Vagina (tissue), 2 donors: ENCODE measurements at regions not wholly inside any gene's neighbourhood (a gene's known extent, or its start where the extent isn't known, plus 50 kb on each side); places are given as distances from the start of the nearest gene placed in this dataset.

Experiments used
- DNase-seq, 2 donors: peaks; one replicate each; pipeline ENCODE4 v3.0.0-alpha.2; 2017; ENCODE audit errors: extremely low spot score in 2 of 2
- H3K27ac ChIP-seq: fragments of 200-600 bp; sonication (generic); one replicate; pipeline ENCODE4 v1.5.1; 2019
- H3K27me3 ChIP-seq: fragments of 200-600 bp; sonication (generic); one replicate; pipeline ENCODE4 v1.5.1; 2019
- H3K36me3 ChIP-seq, 2 donors: fragments of 200-600 bp; sonication (generic); one replicate each; pipeline ENCODE4 v1.5.1; 2017 to 2019
- H3K4me1 ChIP-seq: fragments of 200-600 bp; sonication (generic); one replicate; pipeline ENCODE4 v1.5.1; 2019
- H3K4me3 ChIP-seq, 2 donors: fragments of 200-600 bp; sonication (generic); 1 replicate in 1 of 2; 2 replicates in 1 of 2; pipeline ENCODE4 v1.5.1; 2016 to 2019
- H3K9me3 ChIP-seq: fragments of 200-600 bp; sonication (generic); one replicate; pipeline ENCODE4 v1.5.1; 2019
- POLR2A ChIP-seq, 2 donors: fragments of 450-650 bp; IDR thresholded peaks; one replicate each; pipeline ENCODE4 v1.6.1; 2017; ENCODE audit warnings: antibody characterized with exemption in 2 of 2, mild to moderate bottlenecking in 2 of 2, moderate library complexity in 2 of 2
- POLR2AphosphoS5 ChIP-seq, 2 donors: sonication (generic); formaldehyde crosslinking; IDR thresholded peaks; one replicate each; pipeline ENCODE4 v1.9.0; 2017; ENCODE audit warnings: antibody characterized with exemption in 2 of 2, mild to moderate bottlenecking in 2 of 2, low read depth in 1 of 2; ENCODE audit not compliant: insufficient read depth in 1 of 2
- intact Hi-C: fragments of 100-400 bp; cut with DNase I; formaldehyde crosslinking; loops from one replicate; pipeline ENCODE4 v1.15.1; 2023
- TF ChIP-seq, protein P1 (sequence below), 3 experiments: fragments of 450-650 bp in 2 of 3; fragments of 200-600 bp in 1 of 3; sonication (generic) in 1 of 3; IDR thresholded peaks; one replicate each; pipeline ENCODE4 v1.5.1; 2017 to 2019; ENCODE audit warnings: antibody characterized with exemption in 3 of 3, mild to moderate bottlenecking in 2 of 3, moderate library complexity in 2 of 3

DNA sequence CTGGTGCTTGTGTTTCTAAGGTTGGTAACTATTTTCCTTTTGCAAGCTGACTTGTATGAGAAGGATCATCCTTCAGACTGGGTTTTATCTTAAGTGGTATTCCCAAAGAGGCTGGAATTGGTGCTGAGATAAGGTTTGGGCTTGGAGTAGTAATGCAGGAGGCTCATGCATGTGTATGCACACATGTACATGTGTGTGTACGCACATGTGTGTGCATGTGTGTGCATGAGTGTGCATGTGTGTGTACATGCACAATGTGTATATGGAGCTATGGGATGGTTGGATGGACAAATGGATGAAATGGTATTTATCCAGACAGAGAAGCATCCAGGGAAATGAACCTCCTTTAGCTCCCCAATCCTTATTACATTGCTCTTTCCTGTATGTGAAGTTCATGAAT, 142.6 kb downstream of the CARTPT start:
- Histone ChIP-seq H3K9me3 (no peaks in the 10 kb centered on the region), H3K4me1 (peaks cover 6% of the 10 kb centered on the region), H3K27ac (no peak overlapping the region), H3K27me3 (no peaks in the 10 kb centered on the region), H3K36me3 (no peaks in the 10 kb centered on the region), H3K4me3 (no peak overlapping the region)
- TF ChIP-seq POLR2A (IDR thresholded peaks at IDR 0.05): no peak
- intact Hi-C loops: no loop called here
- DNase-seq: no peak

DNA sequence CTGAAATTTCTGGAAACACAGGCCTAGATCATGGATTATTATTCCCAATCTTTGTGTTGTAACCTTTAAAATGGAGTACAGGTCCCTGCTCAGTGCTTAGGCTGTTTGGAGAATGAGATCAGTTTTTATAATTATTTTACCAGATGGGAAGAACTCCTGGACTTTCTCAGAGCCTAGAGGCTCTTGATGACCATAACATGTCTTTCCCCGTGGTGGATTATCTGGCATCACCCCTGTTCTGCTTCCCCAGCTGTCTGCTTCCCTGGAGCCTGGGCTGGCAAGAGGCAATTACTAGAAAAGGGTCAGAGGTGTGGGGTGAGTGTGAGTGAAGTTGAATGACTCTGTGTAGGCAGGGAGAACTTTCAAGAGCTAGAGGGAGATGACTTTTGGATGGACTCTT, 143.0 kb downstream of the CARTPT start:
- Histone ChIP-seq H3K27me3 (no peaks in the 10 kb centered on the region), H3K4me1 (peaks cover 6% of the 10 kb centered on the region), H3K9me3 (no peaks in the 10 kb centered on the region), H3K27ac (no peak overlapping the region), H3K4me3 (no peak overlapping the region), H3K36me3 (no peaks in the 10 kb centered on the region)
- intact Hi-C loops: no loop called here
- DNase-seq: no peak
- TF ChIP-seq POLR2A (IDR thresholded peaks at IDR 0.05) (no peak), POLR2AphosphoS5 (IDR thresholded peaks at IDR 0.05; ENCODE audit: insufficient read depth in 1 of 2, low read depth in 1 of 2) (no peak)
- TF ChIP-seq, protein P1, sequence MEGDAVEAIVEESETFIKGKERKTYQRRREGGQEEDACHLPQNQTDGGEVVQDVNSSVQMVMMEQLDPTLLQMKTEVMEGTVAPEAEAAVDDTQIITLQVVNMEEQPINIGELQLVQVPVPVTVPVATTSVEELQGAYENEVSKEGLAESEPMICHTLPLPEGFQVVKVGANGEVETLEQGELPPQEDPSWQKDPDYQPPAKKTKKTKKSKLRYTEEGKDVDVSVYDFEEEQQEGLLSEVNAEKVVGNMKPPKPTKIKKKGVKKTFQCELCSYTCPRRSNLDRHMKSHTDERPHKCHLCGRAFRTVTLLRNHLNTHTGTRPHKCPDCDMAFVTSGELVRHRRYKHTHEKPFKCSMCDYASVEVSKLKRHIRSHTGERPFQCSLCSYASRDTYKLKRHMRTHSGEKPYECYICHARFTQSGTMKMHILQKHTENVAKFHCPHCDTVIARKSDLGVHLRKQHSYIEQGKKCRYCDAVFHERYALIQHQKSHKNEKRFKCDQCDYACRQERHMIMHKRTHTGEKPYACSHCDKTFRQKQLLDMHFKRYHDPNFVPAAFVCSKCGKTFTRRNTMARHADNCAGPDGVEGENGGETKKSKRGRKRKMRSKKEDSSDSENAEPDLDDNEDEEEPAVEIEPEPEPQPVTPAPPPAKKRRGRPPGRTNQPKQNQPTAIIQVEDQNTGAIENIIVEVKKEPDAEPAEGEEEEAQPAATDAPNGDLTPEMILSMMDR (IDR thresholded peaks at IDR 0.05): no peak

DNA sequence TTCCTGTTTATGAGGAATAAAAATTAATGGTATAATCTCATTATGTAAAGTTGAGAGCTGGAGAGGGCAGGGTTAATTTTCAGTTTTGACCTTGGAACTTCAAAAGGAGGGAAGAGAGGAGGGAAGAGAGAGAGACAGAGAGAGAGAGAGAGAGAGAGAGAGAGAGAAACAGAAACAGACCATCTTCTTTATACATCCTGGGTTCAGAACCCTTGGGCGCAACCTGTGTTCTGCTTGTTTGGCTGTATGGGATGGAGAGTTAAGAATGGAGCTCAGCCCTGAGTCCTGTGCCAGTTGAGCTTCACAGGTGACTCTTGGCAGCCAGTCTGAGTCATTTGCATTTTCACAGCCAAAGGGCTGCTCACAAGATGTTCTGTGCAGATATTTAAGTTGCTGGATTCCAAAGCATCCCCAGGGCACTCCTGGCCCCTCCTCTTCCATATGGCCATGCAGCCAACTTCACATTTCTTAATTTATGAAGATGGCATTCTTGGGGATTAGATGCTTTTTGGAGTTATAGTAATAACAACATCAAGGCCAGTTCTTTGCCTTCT, 143.5 kb downstream of the CARTPT start:
- H3K4me3 ChIP-seq: no peak overlapping the region
- H3K36me3 ChIP-seq: no peaks in the 10 kb centered on the region
- no peaks in the 10 kb centered on the region for H3K27me3 ChIP-seq
- TF ChIP-seq POLR2AphosphoS5 (IDR thresholded peaks at IDR 0.05; ENCODE audit: insufficient read depth in 1 of 2, low read depth in 1 of 2) (no peak), POLR2A (IDR thresholded peaks at IDR 0.05) (no peak)
- TF ChIP-seq, protein P1 (IDR thresholded peaks at IDR 0.05): no peak
- intact Hi-C loops: no loop called here
- H3K27ac ChIP-seq: no peak overlapping the region
- no peak for DNase-seq
- no peaks in the 10 kb centered on the region for H3K9me3 ChIP-seq
- H3K4me1 ChIP-seq: peaks cover 6% of the 10 kb centered on the region

DNA sequence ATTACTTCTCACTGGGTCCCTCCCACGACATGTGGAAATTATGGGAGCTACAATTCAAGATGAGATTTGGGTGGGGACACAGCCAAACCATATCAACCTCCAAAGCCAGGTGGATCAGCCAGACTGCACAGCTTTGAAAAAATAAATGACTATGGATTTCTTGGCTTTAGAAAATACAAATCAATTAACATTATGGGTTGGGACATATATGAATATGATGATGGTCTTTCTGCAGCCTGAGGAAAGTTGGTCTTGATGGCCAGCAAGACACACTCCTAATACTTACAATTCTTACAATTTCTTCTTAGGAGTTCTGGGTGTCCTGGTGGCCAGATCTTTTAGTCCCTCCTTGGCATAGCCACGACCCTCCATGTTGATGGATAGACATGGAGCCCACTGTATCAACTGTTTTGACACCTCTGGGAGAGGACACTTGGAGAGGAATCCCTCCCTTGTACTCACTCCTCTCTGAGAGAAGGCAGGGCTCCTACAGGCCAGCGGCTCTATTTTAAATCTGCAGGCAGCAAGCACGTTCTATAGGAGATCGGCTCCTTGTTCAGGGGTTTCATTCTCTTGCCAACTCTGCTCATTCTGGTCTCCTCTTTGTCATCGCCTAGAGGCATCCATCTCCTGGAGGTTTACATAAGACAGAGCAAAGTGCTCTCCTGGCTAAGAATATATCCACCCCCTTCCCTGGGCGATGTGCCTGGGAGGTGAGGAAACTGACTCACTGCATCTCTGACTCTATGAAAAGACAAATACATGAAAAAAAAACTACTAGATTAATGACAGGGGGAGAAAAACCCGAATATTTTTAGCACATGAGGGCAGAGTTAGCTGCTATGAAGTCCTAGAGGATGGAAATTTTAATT, 145.9 kb downstream of the CARTPT start:
- intact Hi-C loops: no loop called here
- H3K9me3 ChIP-seq: no peaks in the 10 kb centered on the region
- TF ChIP-seq, protein P1 (IDR thresholded peaks at IDR 0.05): no peak
- TF ChIP-seq POLR2A (IDR thresholded peaks at IDR 0.05) (no peak), POLR2AphosphoS5 (IDR thresholded peaks at IDR 0.05; ENCODE audit: insufficient read depth in 1 of 2, low read depth in 1 of 2) (no peak)
- H3K27ac ChIP-seq: no peak overlapping the region
- no peaks in the 10 kb centered on the region for H3K27me3 ChIP-seq
- H3K4me3 ChIP-seq: no peak overlapping the region
- peaks cover 6% of the 10 kb centered on the region for H3K4me1 ChIP-seq
- no peak for DNase-seq
- H3K36me3 ChIP-seq: no peaks in the 10 kb centered on the region

DNA sequence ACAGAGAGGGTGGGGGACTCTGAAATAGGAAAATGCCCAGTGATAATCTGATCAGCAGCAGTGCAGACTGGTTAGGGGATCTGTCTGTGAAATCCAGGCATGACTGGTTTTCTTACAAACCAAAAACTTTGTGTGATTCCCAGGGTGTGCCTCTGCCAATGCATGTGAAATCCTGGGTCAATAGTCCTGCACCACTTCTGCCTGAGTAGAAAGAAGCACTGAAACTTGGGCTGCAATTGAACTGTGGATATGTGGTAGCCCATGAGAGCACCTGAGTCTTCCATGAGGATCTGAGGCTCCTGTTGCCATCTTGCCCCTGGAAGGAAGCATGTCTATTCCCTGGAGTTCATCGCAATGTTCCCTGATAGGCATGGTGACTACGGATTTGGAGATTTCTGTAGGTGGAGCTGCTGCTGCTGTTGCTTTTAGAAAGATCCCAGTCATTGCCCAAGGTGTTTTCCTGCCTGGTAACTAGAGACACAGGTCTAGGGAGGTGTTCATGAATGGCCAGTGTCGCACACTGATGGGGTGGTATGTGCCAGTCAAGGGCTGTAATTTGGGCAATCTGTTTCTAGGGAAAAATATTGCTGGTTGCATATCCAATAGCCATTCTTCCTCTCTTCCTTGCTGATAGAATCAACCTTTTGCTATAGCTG, 146.7 kb downstream of the CARTPT start:
- intact Hi-C loops: no loop called here
- H3K27me3 ChIP-seq: no peaks in the 10 kb centered on the region
- no peak overlapping the region for H3K27ac ChIP-seq
- TF ChIP-seq POLR2A (IDR thresholded peaks at IDR 0.05) (no peak), POLR2AphosphoS5 (IDR thresholded peaks at IDR 0.05; ENCODE audit: insufficient read depth in 1 of 2, low read depth in 1 of 2) (no peak)
- TF ChIP-seq, protein P1 (IDR thresholded peaks at IDR 0.05): no peak
- H3K4me3 ChIP-seq: no peak overlapping the region
- peaks cover 6% of the 10 kb centered on the region for H3K4me1 ChIP-seq
- no peaks in the 10 kb centered on the region for H3K36me3 ChIP-seq
- H3K9me3 ChIP-seq: no peaks in the 10 kb centered on the region
- no peak for DNase-seq
